Naive thymus-derived CD4-positive, alpha-beta T cell (primary cell): ENCODE measurements at regions not wholly inside any gene's neighbourhood (a gene's known extent, or its start where the extent isn't known, plus 50 kb on each side); places are given as distances from the start of the nearest gene placed in this dataset.

ENCODE experiments used
- ATAC-seq: fragments of 150-1000 bp; cut with Tn5 transposase; 2 replicates; pipeline ENCODE4 v1.10.0; 2021; ENCODE audit warnings: mild to moderate bottlenecking, moderate library complexity
- CTCF ChIA-PET: fragments of 350-600 bp; sonication (Branson Sonifier 250); formaldehyde crosslinking; loops from one replicate; lab custom pipeline; 2021; ENCODE audit warnings: antibody characterized with exemption; lab: Charles Lee
- POLR2A ChIA-PET: fragments of 350-600 bp; sonication (Branson Sonifier 250); formaldehyde crosslinking; loops from one replicate; lab custom pipeline; 2021; ENCODE audit warnings: antibody characterized with exemption, inconsistent platforms; lab: Charles Lee
- DNase-seq, 9 donors: peaks; one replicate each; pipeline versions ENCODE4 v3.0.0 to v3.0.0-alpha.2; 2020 to 2022; ENCODE audit warnings: mixed read lengths in 1 of 9
- H3K27ac ChIP-seq: one replicate; pipeline ENCODE4 v1.7.0; 2013; ENCODE audit warnings: mild to moderate bottlenecking, low read depth, low read length, moderate library complexity
- H3K27me3 ChIP-seq, 2 donors: one replicate each; pipeline ENCODE4 v1.7.0; 2013; ENCODE audit warnings: low read length in 2 of 2, mild to moderate bottlenecking in 2 of 2, moderate library complexity in 2 of 2; ENCODE audit not compliant: control insufficient read depth in 2 of 2, insufficient read depth in 2 of 2
- H3K36me3 ChIP-seq, 3 experiments: 1 replicate in 2 of 3; 2 replicates in 1 of 3; pipeline ENCODE4 v1.7.0; 2013; ENCODE audit warnings: low read length in 3 of 3, mild to moderate bottlenecking in 3 of 3, moderate library complexity in 1 of 3; ENCODE audit not compliant: insufficient read depth in 3 of 3, control insufficient read depth in 2 of 3
- H3K4me1 ChIP-seq, 2 donors: one replicate each; pipeline ENCODE4 v1.7.0; 2013; ENCODE audit warnings: low read length in 2 of 2, mild to moderate bottlenecking in 2 of 2, moderate library complexity in 1 of 2; ENCODE audit not compliant: control insufficient read depth in 2 of 2, insufficient read depth in 2 of 2
- H3K4me3 ChIP-seq: 2 replicates; pipeline ENCODE4 v1.7.0; 2013; ENCODE audit warnings: mild to moderate bottlenecking, low read length
- H3K9me3 ChIP-seq, 3 experiments: 1 replicate in 2 of 3; 2 replicates in 1 of 3; pipeline ENCODE4 v1.7.0; 2013; ENCODE audit warnings: low read length in 3 of 3; ENCODE audit not compliant: control insufficient read depth in 2 of 3
- H3K27ac Mint-ChIP-seq, 9 donors: one replicate each; pipeline ENCODE4 v1.8.0; 2020 to 2022; ENCODE audit warnings: mixed read lengths in 9 of 9, mild to moderate bottlenecking in 8 of 9, moderate library complexity in 5 of 9, inconsistent platforms in 2 of 9
- H3K27me3 Mint-ChIP-seq, 5 donors: one replicate each; pipeline ENCODE4 v1.8.0; 2021 to 2022; ENCODE audit warnings: mixed read lengths in 5 of 5, mild to moderate bottlenecking in 1 of 5
- H3K36me3 Mint-ChIP-seq, 5 donors: one replicate each; pipeline ENCODE4 v1.8.0; 2020 to 2022; ENCODE audit warnings: mixed read lengths in 5 of 5, mild to moderate bottlenecking in 3 of 5, inconsistent platforms in 1 of 5
- H3K4me1 Mint-ChIP-seq, 7 donors: one replicate each; pipeline ENCODE4 v1.8.0; 2020 to 2022; ENCODE audit warnings: mixed read lengths in 7 of 7, mild to moderate bottlenecking in 3 of 7, inconsistent platforms in 1 of 7
- H3K4me3 Mint-ChIP-seq, 10 donors: one replicate each; pipeline ENCODE4 v1.8.0; 2020 to 2022; ENCODE audit warnings: mild to moderate bottlenecking in 10 of 10, mixed read lengths in 10 of 10, moderate library complexity in 6 of 10, inconsistent platforms in 2 of 10
- H3K9me3 Mint-ChIP-seq, 11 donors: one replicate each; pipeline ENCODE4 v1.8.0; 2020 to 2022; ENCODE audit warnings: mixed read lengths in 11 of 11, mild to moderate bottlenecking in 4 of 11, inconsistent platforms in 1 of 11, moderate library complexity in 1 of 11
- intact Hi-C, 2 donors: fragments of 100-400 bp; cut with micrococcal nuclease; formaldehyde crosslinking; loops; one replicate each; pipeline ENCODE4 v1.15.1; 2023

- H3K4me1 Mint-ChIP-seq = peaks cover 0 to 8% (median 0%) of the 10 kb centered on the region in 7 donors
- Histone ChIP-seq H3K27ac (no peak overlapping the region), H3K4me3 (no peak overlapping the region), H3K9me3 (no peaks in the 10 kb centered on the region), H3K4me1 (no peaks in the 10 kb centered on the region), H3K36me3 (no peaks in the 10 kb centered on the region), H3K27me3 (peaks cover under 1 to 3% of the 10 kb centered on the region in 2 donors)
- intact Hi-C loops = no loop called here
- CTCF ChIA-PET = no interaction called here
- peaks cover 48 to 76% (median 65%) of the 10 kb centered on the region in 5 donors for H3K27me3 Mint-ChIP-seq
- no peak overlapping the region for H3K27ac Mint-ChIP-seq
- peaks cover 0 to 4% (median 0%) of the 10 kb centered on the region in 11 donors for H3K9me3 Mint-ChIP-seq
- DNase-seq = no peak
- no peaks in the 10 kb centered on the region for H3K36me3 Mint-ChIP-seq
- ATAC-seq = no peak
- H3K4me3 Mint-ChIP-seq = no peak overlapping the region
- POLR2A ChIA-PET = no interaction called here
Observed at GRCh38 chr11:43550714-43551113, 129.8 kb upstream of the HSD17B12 start.

GRCh38 chr11:43554148-43554473 lies 126.4 kb upstream of the HSD17B12 start:
- no peaks in the 10 kb centered on the region for H3K9me3 ChIP-seq
- Mint-ChIP-seq H3K27ac (no peak overlapping the region), H3K27me3 (peaks cover 67 to 85% (median 79%) of the 10 kb centered on the region in 5 donors), H3K36me3 (peaks cover 0 to 3% (median 0%) of the 10 kb centered on the region in 5 donors), H3K4me3 (no peak overlapping the region), H3K9me3 (peaks cover 0 to 4% (median 0%) of the 10 kb centered on the region in 11 donors), H3K4me1 (peaks cover 8 to 18% (median 13%) of the 10 kb centered on the region in 7 donors)
- no peak overlapping the region for H3K4me3 ChIP-seq
- no peaks in the 10 kb centered on the region for H3K4me1 ChIP-seq
- ATAC-seq (no peak), DNase-seq (no peak)
- H3K27ac ChIP-seq = no peak overlapping the region
- H3K27me3 ChIP-seq = peaks cover 0 to 3% of the 10 kb centered on the region in 2 donors
- no peaks in the 10 kb centered on the region for H3K36me3 ChIP-seq
- ChIA-PET CTCF (no interaction called here), POLR2A (no interaction called here)
- intact Hi-C loops = no loop called here

DNA sequence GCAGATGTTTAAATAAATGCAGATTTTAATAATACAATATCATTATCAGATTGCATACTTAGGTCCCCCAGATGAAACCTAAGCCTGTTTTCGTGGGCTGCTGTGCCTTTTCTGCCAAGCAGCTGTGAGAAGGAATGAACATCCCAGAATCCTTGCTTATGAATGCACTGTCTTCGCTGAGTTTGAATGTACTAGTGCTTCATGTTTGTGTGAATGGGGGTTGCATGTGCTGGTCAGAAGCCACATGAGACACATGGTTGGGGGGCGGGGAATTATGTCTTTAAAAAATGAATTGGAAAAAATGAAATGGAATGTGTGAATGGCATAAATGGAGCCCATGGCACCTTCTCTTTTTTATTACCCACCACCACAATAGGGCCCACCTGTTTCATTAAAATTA lies 125.4 kb upstream of the HSD17B12 start:
- DNase-seq = no peak
- Mint-ChIP-seq H3K36me3 (peaks cover 0 to 3% (median 0%) of the 10 kb centered on the region in 5 donors), H3K4me1 (peaks cover 8 to 18% (median 13%) of the 10 kb centered on the region in 7 donors), H3K4me3 (no peak overlapping the region), H3K9me3 (no peaks in the 10 kb centered on the region), H3K27me3 (peaks cover 70 to 82% (median 78%) of the 10 kb centered on the region in 5 donors), H3K27ac (no peak overlapping the region)
- POLR2A ChIA-PET = no interaction called here
- CTCF ChIA-PET = no interaction called here
- Histone ChIP-seq H3K9me3 (no peaks in the 10 kb centered on the region), H3K4me1 (no peaks in the 10 kb centered on the region), H3K4me3 (no peak overlapping the region), H3K36me3 (no peaks in the 10 kb centered on the region), H3K27ac (no peak overlapping the region), H3K27me3 (peaks cover 0 to 3% of the 10 kb centered on the region in 2 donors)
- no peak for ATAC-seq
- intact Hi-C loops = no loop called here

DNA sequence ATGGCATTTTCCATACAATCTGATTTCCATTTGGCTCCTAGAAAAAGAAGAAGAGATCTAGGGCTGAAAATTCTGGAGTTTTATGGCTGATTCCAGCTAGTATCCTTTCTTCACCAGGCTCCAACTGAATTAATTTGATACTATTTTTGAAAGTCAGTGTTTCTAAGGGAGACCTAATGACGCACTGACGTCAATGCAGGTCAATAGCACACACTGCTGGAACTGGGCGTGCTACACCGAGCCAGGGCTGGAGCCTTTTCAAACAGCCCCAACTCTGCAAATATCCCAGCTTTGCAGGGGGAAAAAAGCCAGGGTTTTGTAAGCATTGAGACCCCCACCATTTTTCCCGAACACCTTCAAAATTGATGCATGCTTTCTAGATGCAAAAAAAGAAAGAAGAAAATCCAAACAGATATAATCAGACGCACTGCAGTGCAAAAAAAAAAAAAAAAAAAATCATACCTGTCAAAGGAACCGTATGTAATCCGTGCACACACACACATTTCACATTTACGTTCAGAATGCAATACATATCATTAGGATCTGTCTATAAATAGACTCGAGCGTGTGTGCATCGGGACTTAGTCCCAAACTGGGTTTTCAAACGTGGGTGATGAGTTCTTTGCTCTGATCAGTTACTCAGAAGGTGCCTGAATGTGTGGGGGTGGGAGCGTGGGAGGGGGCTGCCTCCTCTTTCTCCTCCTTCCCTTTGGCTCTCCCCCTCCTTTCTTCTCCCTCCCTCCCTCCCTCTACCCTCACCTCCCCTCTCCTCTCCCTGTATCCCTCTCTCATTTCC lies 124.5 kb upstream of the HSD17B12 start:
- DNase-seq = no peak
- intact Hi-C loops = no loop called here
- H3K36me3 Mint-ChIP-seq = peaks cover 0 to 3% (median 0%) of the 10 kb centered on the region in 5 donors
- no peaks in the 10 kb centered on the region for H3K9me3 Mint-ChIP-seq
- Histone ChIP-seq H3K27ac (no peak overlapping the region), H3K27me3 (peaks cover 0 to 3% of the 10 kb centered on the region in 2 donors), H3K4me3 (no peak overlapping the region), H3K4me1 (no peaks in the 10 kb centered on the region), H3K9me3 (no peaks in the 10 kb centered on the region), H3K36me3 (no peaks in the 10 kb centered on the region)
- no peak for ATAC-seq
- H3K27ac Mint-ChIP-seq = no peak overlapping the region
- H3K27me3 Mint-ChIP-seq = peaks cover 71 to 83% (median 76%) of the 10 kb centered on the region in 5 donors
- CTCF ChIA-PET = interaction anchor here (0.6 kb wide), 1 partner anchor 242 kb away, joined by 3 read pairs; no protein-coding TSS in a partner anchor
- no peak overlapping the region for H3K4me3 Mint-ChIP-seq
- H3K4me1 Mint-ChIP-seq = peaks cover 7 to 18% (median 13%) of the 10 kb centered on the region in 7 donors
- POLR2A ChIA-PET = no interaction called here

DNA sequence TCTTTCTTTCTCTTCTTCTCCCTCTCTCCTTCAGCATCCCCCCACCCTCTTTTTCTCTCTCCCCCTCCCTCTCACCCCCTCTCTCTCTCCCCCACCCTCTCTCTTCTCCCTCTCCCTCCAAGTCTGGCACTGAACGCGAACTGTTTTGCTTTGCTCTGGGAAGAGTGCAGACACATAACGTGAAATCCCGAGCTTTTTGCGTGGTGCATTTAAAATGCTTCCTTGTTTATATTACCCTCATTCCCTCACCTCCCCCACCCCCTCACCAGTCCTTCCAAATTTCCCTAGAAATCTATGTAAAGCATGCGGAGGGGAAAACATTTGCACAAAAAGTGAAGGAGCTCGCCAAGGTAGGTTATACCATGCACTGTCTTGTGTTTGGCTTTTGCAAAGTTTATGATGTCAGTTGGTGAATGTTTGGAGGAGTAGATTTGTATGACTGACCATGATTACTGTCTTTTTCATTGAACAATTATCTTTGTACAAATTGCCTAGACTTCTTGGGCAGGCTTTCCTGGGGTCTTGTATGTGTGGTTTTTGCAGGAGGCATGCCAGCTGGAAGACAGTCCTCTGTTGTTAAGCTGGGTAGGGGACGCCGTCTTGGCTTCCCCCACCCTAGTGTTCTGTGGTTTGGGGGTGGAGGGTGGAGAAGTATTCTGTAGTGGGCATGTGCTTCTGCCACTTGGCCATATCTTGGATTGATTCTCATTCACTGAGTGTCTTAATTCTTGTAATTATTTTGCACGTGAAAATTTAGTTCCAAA lies 123.7 kb upstream of the HSD17B12 start:
- H3K27ac Mint-ChIP-seq = no peak overlapping the region
- no peak for ATAC-seq

GRCh38 chr11:43557553-43558110 lies 122.9 kb upstream of the HSD17B12 start:
- H3K36me3 Mint-ChIP-seq = peaks cover 0 to 3% (median 0%) of the 10 kb centered on the region in 5 donors
- no peak overlapping the region for H3K27ac ChIP-seq
- peaks cover 6 to 18% (median 13%) of the 10 kb centered on the region in 7 donors for H3K4me1 Mint-ChIP-seq
- peak overlapping the region in 3 of 10 donors; percentile 5 to 46 (median 26) for H3K4me3 Mint-ChIP-seq
- no peaks in the 10 kb centered on the region for H3K36me3 ChIP-seq
- peaks cover 66 to 88% (median 71%) of the 10 kb centered on the region in 5 donors for H3K27me3 Mint-ChIP-seq
- no peaks in the 10 kb centered on the region for H3K9me3 Mint-ChIP-seq
- DNase-seq (no peak), ATAC-seq (no peak)
- peaks cover 0 to 3% of the 10 kb centered on the region in 2 donors for H3K27me3 ChIP-seq
- ChIA-PET CTCF (interaction anchor here (1.5 kb wide), 1 partner anchor 294 kb away, joined by 3 read pairs; no protein-coding TSS in a partner anchor), POLR2A (no interaction called here)
- intact Hi-C loops = no loop called here
- no peak overlapping the region for H3K4me3 ChIP-seq
- H3K27ac Mint-ChIP-seq = no peak overlapping the region
- H3K4me1 ChIP-seq = no peaks in the 10 kb centered on the region
- no peaks in the 10 kb centered on the region for H3K9me3 ChIP-seq

More for the DNA sequence above, 123.7 kb upstream of the HSD17B12 start:
- CTCF ChIA-PET = interaction anchor here (1.5 kb wide), 1 partner anchor 295 kb away, joined by 3 read pairs; no protein-coding TSS in a partner anchor
- H3K27me3 Mint-ChIP-seq = peaks cover 66 to 83% (median 77%) of the 10 kb centered on the region in 5 donors
- intact Hi-C loops = no loop called here
- Histone ChIP-seq H3K36me3 (no peaks in the 10 kb centered on the region), H3K4me3 (no peak overlapping the region), H3K27ac (no peak overlapping the region), H3K9me3 (no peaks in the 10 kb centered on the region), H3K4me1 (no peaks in the 10 kb centered on the region), H3K27me3 (peaks cover 0 to 3% of the 10 kb centered on the region in 2 donors)
- H3K36me3 Mint-ChIP-seq = peaks cover 0 to 3% (median 0%) of the 10 kb centered on the region in 5 donors
- peak overlapping the region in 4 of 10 donors; percentile 5 to 64 (median 23) for H3K4me3 Mint-ChIP-seq
- H3K4me1 Mint-ChIP-seq = peaks cover 6 to 18% (median 13%) of the 10 kb centered on the region in 7 donors
- no peaks in the 10 kb centered on the region for H3K9me3 Mint-ChIP-seq
- DNase-seq = no peak
- POLR2A ChIA-PET = no interaction called here
